ENCODE measurements at regions not wholly inside any gene's neighbourhood (a gene's known extent, or its start where the extent isn't known, plus 50 kb on each side); places are given as distances from the start of the nearest gene placed in this dataset.

DNA sequence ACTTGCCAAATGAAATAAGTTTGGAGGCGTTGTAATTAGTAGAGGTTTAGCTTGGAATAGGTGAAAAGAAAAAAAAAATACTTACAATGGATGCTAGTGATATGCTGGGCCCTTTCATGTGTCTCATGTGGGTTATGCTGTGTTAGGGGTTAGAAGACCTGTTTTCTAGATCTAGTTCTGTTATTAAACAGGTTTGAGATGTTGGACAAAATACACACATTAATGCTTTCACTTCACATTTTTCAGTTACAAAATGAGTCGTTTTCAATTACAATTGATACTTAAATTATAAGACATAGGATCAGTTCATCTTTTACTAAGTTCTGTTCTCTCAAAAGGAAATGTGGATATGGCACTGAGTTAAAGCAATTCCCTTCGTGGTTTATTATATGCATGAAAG, 509.8 kb downstream of the EPM2A start:
- DNase-seq (no peak), FAIRE-seq (no peak), ATAC-seq (no peak)
- Histone ChIP-seq H3K27me3 (no peaks in the 10 kb centered on the region), H3K9me3 (no peaks in the 10 kb centered on the region), H3K4me1 (peaks cover 0 to 4% (median 0%) of the 10 kb centered on the region in 3 donors), H3K27ac (no peak overlapping the region), H3K36me3 (no peaks in the 10 kb centered on the region), H3K4me3 (no peak overlapping the region)
- intact Hi-C loops (cut with DNase I), result no loop called here
- TF ChIP-seq, protein P1, sequence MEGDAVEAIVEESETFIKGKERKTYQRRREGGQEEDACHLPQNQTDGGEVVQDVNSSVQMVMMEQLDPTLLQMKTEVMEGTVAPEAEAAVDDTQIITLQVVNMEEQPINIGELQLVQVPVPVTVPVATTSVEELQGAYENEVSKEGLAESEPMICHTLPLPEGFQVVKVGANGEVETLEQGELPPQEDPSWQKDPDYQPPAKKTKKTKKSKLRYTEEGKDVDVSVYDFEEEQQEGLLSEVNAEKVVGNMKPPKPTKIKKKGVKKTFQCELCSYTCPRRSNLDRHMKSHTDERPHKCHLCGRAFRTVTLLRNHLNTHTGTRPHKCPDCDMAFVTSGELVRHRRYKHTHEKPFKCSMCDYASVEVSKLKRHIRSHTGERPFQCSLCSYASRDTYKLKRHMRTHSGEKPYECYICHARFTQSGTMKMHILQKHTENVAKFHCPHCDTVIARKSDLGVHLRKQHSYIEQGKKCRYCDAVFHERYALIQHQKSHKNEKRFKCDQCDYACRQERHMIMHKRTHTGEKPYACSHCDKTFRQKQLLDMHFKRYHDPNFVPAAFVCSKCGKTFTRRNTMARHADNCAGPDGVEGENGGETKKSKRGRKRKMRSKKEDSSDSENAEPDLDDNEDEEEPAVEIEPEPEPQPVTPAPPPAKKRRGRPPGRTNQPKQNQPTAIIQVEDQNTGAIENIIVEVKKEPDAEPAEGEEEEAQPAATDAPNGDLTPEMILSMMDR (IDR thresholded peaks at IDR 0.05), result no peak
- 68 to 77% methylated on average over 3 of the region's 3 CpGs for WGBS, 2 donors

DNA sequence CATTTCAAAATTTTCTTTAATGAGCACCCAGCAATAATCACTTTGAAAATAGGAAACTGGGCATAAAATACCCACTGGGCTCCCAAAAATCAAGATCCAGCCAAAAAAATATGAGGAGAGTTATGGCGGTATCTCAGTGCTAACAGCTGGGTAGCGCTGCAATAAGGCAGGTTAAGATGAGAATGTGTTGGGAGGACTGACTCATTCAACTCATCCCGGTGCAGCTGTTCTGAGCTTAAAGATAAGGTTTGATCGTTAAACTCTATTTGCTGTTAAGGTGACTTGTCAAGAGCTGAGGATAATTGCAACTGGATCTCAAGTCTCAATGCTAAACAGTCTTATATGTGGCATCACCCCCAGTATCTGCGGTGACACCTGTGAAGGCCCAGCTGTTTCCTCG, 507.7 kb downstream of the EPM2A start:
- FAIRE-seq (no peak), ATAC-seq (no peak), DNase-seq (no peak)
- no peaks in the 10 kb centered on the region for H3K4me1 ChIP-seq
- intact Hi-C loops (cut with DNase I), result no loop called here
- H3K27ac ChIP-seq, result no peak overlapping the region
- H3K36me3 ChIP-seq, result no peaks in the 10 kb centered on the region
- no peak overlapping the region for H3K4me3 ChIP-seq
- H3K9me3 ChIP-seq, result no peaks in the 10 kb centered on the region
- H3K27me3 ChIP-seq, result no peaks in the 10 kb centered on the region
- WGBS, 2 donors, result 71 to 72% methylated on average over 6 of the region's 6 CpGs
- TF ChIP-seq, protein P1 (IDR thresholded peaks at IDR 0.05), result no peak

DNA sequence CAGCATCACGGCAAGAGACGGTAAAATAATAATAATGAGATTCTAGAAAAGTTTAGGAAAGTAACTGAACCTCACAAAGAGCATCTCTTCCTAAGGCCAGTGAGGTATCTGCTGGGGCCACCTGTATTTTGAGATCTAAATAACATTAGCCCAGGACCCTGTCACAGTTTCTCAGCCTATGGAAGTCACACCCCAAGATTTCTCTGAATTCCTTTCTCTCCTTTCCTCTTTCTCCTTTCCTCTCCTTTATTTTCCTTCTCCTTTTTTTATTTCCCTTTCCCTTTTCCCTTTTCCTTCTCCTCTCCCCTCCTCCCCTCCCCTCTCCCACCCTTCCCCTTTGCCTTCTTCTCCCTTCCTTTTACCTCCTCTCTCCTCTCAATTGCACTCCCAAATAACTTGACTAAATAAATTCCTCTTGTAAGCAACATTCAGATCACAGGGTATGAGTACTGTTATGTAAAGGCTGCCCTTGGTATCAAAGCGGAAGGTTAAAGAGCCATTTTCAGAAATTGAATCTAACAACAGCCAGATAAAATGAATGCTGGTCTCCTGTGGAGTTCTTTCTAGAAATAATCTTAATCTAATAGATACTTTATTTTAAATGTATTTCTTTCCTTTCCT, 506.2 kb downstream of the EPM2A start:
- intact Hi-C loops (cut with DNase I), result no loop called here
- WGBS, 2 donors, result 94 to 95% methylated on average over 3 of the region's 3 CpGs
- Histone ChIP-seq H3K27me3 (no peaks in the 10 kb centered on the region), H3K36me3 (no peaks in the 10 kb centered on the region), H3K27ac (no peak overlapping the region), H3K4me3 (no peak overlapping the region), H3K9me3 (no peaks in the 10 kb centered on the region), H3K4me1 (no peaks in the 10 kb centered on the region)
- no peak for FAIRE-seq
- TF ChIP-seq, protein P1 (IDR thresholded peaks at IDR 0.05), result no peak
- no peak for ATAC-seq
- DNase-seq, result no peak

DNA sequence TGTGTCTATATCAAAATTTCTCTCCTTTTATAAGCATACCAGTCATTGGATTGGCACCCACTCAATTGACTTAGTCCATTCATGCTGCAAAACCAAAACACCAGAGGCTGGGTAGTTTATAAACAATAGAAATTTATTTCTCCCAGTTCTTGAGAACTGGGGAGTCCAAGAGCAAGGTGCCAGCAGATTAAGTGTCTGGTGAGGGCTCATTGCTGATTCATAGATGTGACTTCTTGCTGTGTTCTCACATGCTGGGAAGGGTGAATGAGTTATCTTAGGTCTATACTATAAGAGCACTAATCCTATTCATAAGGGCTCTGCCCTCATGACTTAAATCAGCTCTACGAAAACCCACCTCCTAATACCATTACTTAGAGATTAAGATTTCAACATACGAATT, 501.4 kb downstream of the EPM2A start:
- FAIRE-seq, result no peak
- TF ChIP-seq, protein P1 (IDR thresholded peaks at IDR 0.05), result no peak
- H3K27me3 ChIP-seq, result no peaks in the 10 kb centered on the region

DNA sequence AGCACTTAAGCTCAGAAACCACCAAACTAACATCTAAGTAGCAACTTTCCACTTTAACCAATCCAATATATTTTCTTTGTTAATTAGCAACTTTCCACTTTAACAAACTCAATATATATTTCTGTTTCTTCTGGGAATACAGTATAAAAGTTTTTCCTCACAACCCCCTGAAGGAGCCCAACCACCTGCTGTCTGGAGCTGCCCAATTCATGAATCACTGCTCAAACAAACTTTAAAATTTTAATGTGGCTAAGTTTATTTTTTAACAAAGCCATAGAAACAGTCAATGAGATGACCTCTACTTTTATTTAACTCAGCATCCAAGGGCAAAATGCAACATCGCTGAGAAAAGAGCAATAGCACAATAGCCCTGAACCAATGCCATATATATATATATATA, 500.1 kb downstream of the EPM2A start:
- TF ChIP-seq, protein P1 (IDR thresholded peaks at IDR 0.05), result no peak
- 92 to 97% methylated on average over 1 of the region's 1 CpG for WGBS, 2 donors
- no peak overlapping the region for H3K27ac ChIP-seq
- no peak for FAIRE-seq
- H3K27me3 ChIP-seq, result no peaks in the 10 kb centered on the region
- H3K4me3 ChIP-seq, result no peak overlapping the region
- no peaks in the 10 kb centered on the region for H3K4me1 ChIP-seq
- intact Hi-C loops (cut with DNase I), result no loop called here
- no peak for DNase-seq
- no peaks in the 10 kb centered on the region for H3K9me3 ChIP-seq
- ATAC-seq, result no peak
- H3K36me3 ChIP-seq, result no peaks in the 10 kb centered on the region

More for the DNA sequence above, 501.4 kb downstream of the EPM2A start:
- Histone ChIP-seq H3K27ac (no peak overlapping the region), H3K4me1 (no peaks in the 10 kb centered on the region), H3K9me3 (no peaks in the 10 kb centered on the region), H3K36me3 (no peaks in the 10 kb centered on the region), H3K4me3 (no peak overlapping the region)
- ATAC-seq (no peak), DNase-seq (no peak)
- intact Hi-C loops (cut with DNase I), result no loop called here
- WGBS, 2 donors, result 72 to 83% methylated on average over 2 of the region's 2 CpGs
